ENCODE measurements at regions not wholly inside any gene's neighbourhood (a gene's known extent, or its start where the extent isn't known, plus 50 kb on each side); places are given as distances from the start of the nearest gene placed in this dataset.

DNA sequence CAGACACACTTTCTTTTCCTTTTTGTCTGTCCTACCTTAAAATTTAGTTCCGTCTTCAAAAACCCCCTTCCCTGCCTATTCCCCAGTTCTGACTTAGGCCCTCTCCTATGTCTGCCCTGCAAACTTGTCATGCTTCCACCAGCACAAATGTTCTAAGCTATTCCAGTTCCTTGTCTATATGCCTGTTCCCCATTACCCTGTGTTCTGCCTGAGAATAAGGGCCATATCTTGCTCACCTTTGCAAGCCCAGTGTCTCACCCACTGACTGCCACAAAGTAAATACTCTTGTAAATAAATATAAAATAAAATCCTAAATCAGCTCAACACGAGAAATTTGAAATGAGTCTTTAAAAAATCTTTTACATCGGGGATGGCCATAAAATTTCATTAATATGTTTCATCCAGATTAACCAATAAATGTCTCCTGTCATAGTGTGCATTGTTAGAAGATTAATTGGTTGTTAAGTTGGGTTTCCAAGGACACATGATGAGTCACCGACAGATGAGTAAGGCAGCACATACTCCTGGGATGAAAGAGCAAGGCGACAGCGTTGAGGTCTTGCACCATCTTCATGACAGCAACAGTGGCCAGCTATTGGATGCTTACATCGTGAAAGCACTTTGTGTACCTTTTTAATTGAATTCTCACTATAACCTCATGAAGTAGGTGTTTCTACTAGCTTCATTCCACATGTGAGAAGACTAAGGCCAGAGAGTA is 92.6 kb upstream of the NGF start:
- H3K27me3 ChIP-seq (ENCODE audit: insufficient read depth, low read length), result no peaks in the 10 kb centered on the region
- H3K9me2 ChIP-seq (ENCODE audit: low read depth, low read length), result no peaks in the 10 kb centered on the region
- no peaks in the 10 kb centered on the region for H4K20me1 ChIP-seq (ENCODE audit: insufficient read depth, low read length)
- H3K27ac ChIP-seq (ENCODE audit: low read depth, low read length, poor library complexity, severe bottlenecking), result no peak overlapping the region
- no peak overlapping the region for H2AFZ ChIP-seq (ENCODE audit: low read length)
- no peaks in the 10 kb centered on the region for H3K36me3 ChIP-seq (ENCODE audit: insufficient read depth, low read length)
- H3K9me3 ChIP-seq (ENCODE audit: low read length), result no peaks in the 10 kb centered on the region
- H3K79me2 ChIP-seq (ENCODE audit: insufficient read depth, low read length), result no peaks in the 10 kb centered on the region
- H3K4me3 ChIP-seq (ENCODE audit: low read depth, low read length, poor library complexity, severe bottlenecking), result no peak overlapping the region
- no peak overlapping the region for H3K9ac ChIP-seq (ENCODE audit: low read length)
- no peaks in the 10 kb centered on the region for H3F3A ChIP-seq (ENCODE audit: insufficient read depth, low read length)
- H3K4me2 ChIP-seq (ENCODE audit: low read length), result no peak overlapping the region
- H3K4me1 ChIP-seq (ENCODE audit: insufficient read depth, low read length, severe bottlenecking), result no peaks in the 10 kb centered on the region
- TF ChIP-seq CTCF (IDR thresholded peaks at IDR 0.05; ENCODE audit: low read length), result no peak
- TF ChIP-seq EZH2 (IDR thresholded peaks at IDR 0.05; ENCODE audit: borderline replicate concordance, low read length), result no peak

DNA sequence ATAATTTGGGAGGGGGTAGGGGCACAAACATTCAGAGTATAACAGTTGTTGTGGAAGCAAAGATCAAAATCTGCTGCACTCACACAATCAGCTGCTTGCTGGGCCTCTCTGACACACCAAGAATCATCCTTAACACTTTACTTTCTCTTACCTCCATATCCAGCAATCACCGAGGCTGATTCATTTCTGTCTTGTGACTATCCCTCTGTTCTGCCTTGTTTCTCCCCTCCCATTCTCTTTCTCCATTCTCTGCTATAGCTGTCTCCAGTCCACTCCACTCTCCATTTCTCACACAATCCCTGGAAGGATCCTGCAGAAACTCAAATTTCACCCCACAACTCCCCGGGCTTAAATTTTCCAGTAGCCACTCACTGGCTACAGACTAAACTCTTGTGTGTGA is 91.8 kb upstream of the NGF start:
- H3K9me2 ChIP-seq (ENCODE audit: low read depth, low read length), result no peaks in the 10 kb centered on the region
- H3K79me2 ChIP-seq (ENCODE audit: insufficient read depth, low read length), result no peaks in the 10 kb centered on the region
- H3K27ac ChIP-seq (ENCODE audit: low read depth, low read length, poor library complexity, severe bottlenecking), result no peak overlapping the region
- no peaks in the 10 kb centered on the region for H3K36me3 ChIP-seq (ENCODE audit: insufficient read depth, low read length)
- H3K9me3 ChIP-seq (ENCODE audit: low read length), result no peaks in the 10 kb centered on the region
- H3K4me1 ChIP-seq (ENCODE audit: insufficient read depth, low read length, severe bottlenecking), result no peaks in the 10 kb centered on the region
- TF ChIP-seq CTCF (IDR thresholded peaks at IDR 0.05; ENCODE audit: low read length), result no peak
- no peak for TF ChIP-seq EZH2 (IDR thresholded peaks at IDR 0.05; ENCODE audit: borderline replicate concordance, low read length)
- no peak overlapping the region for H3K9ac ChIP-seq (ENCODE audit: low read length)
- H3K4me2 ChIP-seq (ENCODE audit: low read length), result no peak overlapping the region
- no peaks in the 10 kb centered on the region for H3F3A ChIP-seq (ENCODE audit: insufficient read depth, low read length)
- no peak overlapping the region for H3K4me3 ChIP-seq (ENCODE audit: low read depth, low read length, poor library complexity, severe bottlenecking)
- no peaks in the 10 kb centered on the region for H3K27me3 ChIP-seq (ENCODE audit: insufficient read depth, low read length)
- H2AFZ ChIP-seq (ENCODE audit: low read length), result no peak overlapping the region
- H4K20me1 ChIP-seq (ENCODE audit: insufficient read depth, low read length), result no peaks in the 10 kb centered on the region

DNA sequence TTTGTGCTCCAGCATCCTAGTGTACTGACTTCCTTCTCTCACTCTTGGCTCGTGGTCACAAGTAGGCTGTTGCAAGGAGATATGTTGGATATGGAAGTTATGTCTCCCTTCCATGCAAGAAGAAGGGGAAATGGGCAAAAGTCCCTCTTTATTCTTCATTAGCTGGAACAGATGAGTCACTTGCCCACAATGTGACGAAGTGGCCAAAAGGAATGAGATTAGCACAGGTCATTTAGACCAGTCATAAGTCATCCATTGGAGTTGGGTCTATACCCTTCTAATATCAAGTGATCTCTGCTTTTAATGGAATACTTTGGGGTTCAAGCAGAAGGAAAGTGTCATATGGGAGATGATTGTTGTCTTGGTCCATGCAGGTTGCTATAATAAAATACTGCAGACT is 91.2 kb upstream of the NGF start:
- H3K27ac ChIP-seq (ENCODE audit: low read depth, low read length, poor library complexity, severe bottlenecking), result no peak overlapping the region
- H3K79me2 ChIP-seq (ENCODE audit: insufficient read depth, low read length), result no peaks in the 10 kb centered on the region
- TF ChIP-seq CTCF (IDR thresholded peaks at IDR 0.05; ENCODE audit: low read length) (no peak), EZH2 (IDR thresholded peaks at IDR 0.05; ENCODE audit: borderline replicate concordance, low read length) (no peak)
- H2AFZ ChIP-seq (ENCODE audit: low read length), result no peak overlapping the region
- no peaks in the 10 kb centered on the region for H3F3A ChIP-seq (ENCODE audit: insufficient read depth, low read length)
- no peaks in the 10 kb centered on the region for H3K36me3 ChIP-seq (ENCODE audit: insufficient read depth, low read length)
- H3K4me2 ChIP-seq (ENCODE audit: low read length), result no peak overlapping the region
- no peak overlapping the region for H3K4me3 ChIP-seq (ENCODE audit: low read depth, low read length, poor library complexity, severe bottlenecking)
- H4K20me1 ChIP-seq (ENCODE audit: insufficient read depth, low read length), result no peaks in the 10 kb centered on the region
- H3K9ac ChIP-seq (ENCODE audit: low read length), result no peak overlapping the region
- no peaks in the 10 kb centered on the region for H3K27me3 ChIP-seq (ENCODE audit: insufficient read depth, low read length)
- no peaks in the 10 kb centered on the region for H3K4me1 ChIP-seq (ENCODE audit: insufficient read depth, low read length, severe bottlenecking)
- no peaks in the 10 kb centered on the region for H3K9me2 ChIP-seq (ENCODE audit: low read depth, low read length)
- no peaks in the 10 kb centered on the region for H3K9me3 ChIP-seq (ENCODE audit: low read length)

All from OCI-LY1 (cell line).